ENCODE measurements at regions not wholly inside any gene's neighbourhood (a gene's known extent, or its start where the extent isn't known, plus 50 kb on each side); places are given as distances from the start of the nearest gene placed in this dataset.

- H3K27me3 ChIP-seq (replicated peaks; ENCODE audit: insufficient read depth, low read length), result no peaks in the 10 kb centered on the region
- no peak overlapping the region for H3K4me3 ChIP-seq (ENCODE audit: low read length)
- no peaks in the 10 kb centered on the region for H3K9me2 ChIP-seq (replicated peaks; ENCODE audit: insufficient read depth, low read length)
- H3F3A ChIP-seq (ENCODE audit: insufficient read depth, low read length), result no peaks in the 10 kb centered on the region
- H3K36me3 ChIP-seq (replicated peaks; ENCODE audit: insufficient read depth, low read length), result no peaks in the 10 kb centered on the region
- no peaks in the 10 kb centered on the region for H4K20me1 ChIP-seq (ENCODE audit: insufficient read depth, low read length)
- no peak overlapping the region for H2AFZ ChIP-seq (ENCODE audit: low read length)
- H3K9ac ChIP-seq (ENCODE audit: low read length), result no peak overlapping the region
- TF ChIP-seq EZH2 (optimal IDR thresholded peaks at IDR 0.05; ENCODE audit: low read depth, low read length), result no peak
- no peak for TF ChIP-seq CTCF (IDR thresholded peaks at IDR 0.05; ENCODE audit: low read length)
- TF ChIP-seq EZH2phosphoT487 (IDR thresholded peaks at IDR 0.05; ENCODE audit: low read length), result no peak
- H3K9me3 ChIP-seq (replicated peaks; ENCODE audit: insufficient read depth, low read length), result no peaks in the 10 kb centered on the region
- no peaks in the 10 kb centered on the region for H3K79me2 ChIP-seq (ENCODE audit: low read length)
- H3K4me2 ChIP-seq (ENCODE audit: low read depth, low read length), result no peak overlapping the region
- H3K27ac ChIP-seq (ENCODE audit: low read length), result no peak overlapping the region
- no peak for DNase-seq
- no peaks in the 10 kb centered on the region for H3K4me1 ChIP-seq (ENCODE audit: low read length)
Observed at GRCh38 chr22:47687346-47687655, 924.9 kb downstream of the TBC1D22A start.

DNA sequence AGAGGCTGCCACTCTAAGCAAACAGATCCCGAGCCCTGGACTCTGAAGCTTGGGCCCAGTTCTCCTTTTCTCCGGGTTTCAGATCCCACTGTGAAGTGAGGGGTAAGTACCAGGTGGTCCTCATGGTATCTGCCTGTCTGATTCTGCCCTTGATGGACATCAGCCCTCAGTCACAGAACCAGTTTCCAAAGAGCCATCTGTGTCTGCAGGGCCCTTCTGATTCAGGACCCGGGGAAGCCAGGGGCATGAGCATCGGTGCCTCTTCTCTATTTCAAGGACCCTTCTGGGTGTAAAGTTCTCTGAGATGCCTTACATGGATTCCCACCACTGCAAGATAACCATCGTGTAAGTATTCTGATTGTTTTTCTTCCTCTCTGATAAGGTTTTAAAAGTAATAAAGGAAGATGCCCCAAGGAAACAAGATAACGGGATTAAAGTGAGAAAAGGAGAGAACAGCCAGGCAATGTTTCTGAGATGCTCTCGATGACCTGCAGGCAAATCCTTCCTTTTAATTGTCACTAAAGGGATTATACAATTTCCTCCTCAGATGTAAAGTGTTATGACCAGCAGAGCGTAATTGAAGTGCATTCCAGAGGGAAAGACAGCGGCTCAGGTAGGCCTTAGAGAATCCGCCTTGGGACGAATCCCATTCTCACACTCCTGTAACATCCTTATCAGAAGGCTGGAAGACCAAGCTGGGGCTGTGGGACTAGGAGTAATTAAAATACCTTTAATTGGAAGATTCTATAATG is 924.3 kb downstream of the TBC1D22A start:
- no peaks in the 10 kb centered on the region for H3K79me2 ChIP-seq (ENCODE audit: low read length)
- H3K4me2 ChIP-seq (ENCODE audit: low read depth, low read length), result no peak overlapping the region
- H3K36me3 ChIP-seq (replicated peaks; ENCODE audit: insufficient read depth, low read length), result no peaks in the 10 kb centered on the region
- no peak overlapping the region for H2AFZ ChIP-seq (ENCODE audit: low read length)
- no peak overlapping the region for H3K9ac ChIP-seq (ENCODE audit: low read length)
- no peak overlapping the region for H3K4me3 ChIP-seq (ENCODE audit: low read length)
- no peaks in the 10 kb centered on the region for H3K27me3 ChIP-seq (replicated peaks; ENCODE audit: insufficient read depth, low read length)
- DNase-seq, result no peak
- no peaks in the 10 kb centered on the region for H3K9me3 ChIP-seq (replicated peaks; ENCODE audit: insufficient read depth, low read length)
- no peak overlapping the region for H3K27ac ChIP-seq (ENCODE audit: low read length)
- no peaks in the 10 kb centered on the region for H3F3A ChIP-seq (ENCODE audit: insufficient read depth, low read length)
- no peaks in the 10 kb centered on the region for H4K20me1 ChIP-seq (ENCODE audit: insufficient read depth, low read length)
- H3K4me1 ChIP-seq (ENCODE audit: low read length), result no peaks in the 10 kb centered on the region
- no peaks in the 10 kb centered on the region for H3K9me2 ChIP-seq (replicated peaks; ENCODE audit: insufficient read depth, low read length)
- no peak for TF ChIP-seq CTCF (IDR thresholded peaks at IDR 0.05; ENCODE audit: low read length)
- no peak for TF ChIP-seq EZH2phosphoT487 (IDR thresholded peaks at IDR 0.05; ENCODE audit: low read length)
- no peak for TF ChIP-seq EZH2 (optimal IDR thresholded peaks at IDR 0.05; ENCODE audit: low read depth, low read length)

- Histone ChIP-seq H3K9me3 (replicated peaks; ENCODE audit: insufficient read depth, low read length) (no peaks in the 10 kb centered on the region), H3F3A (ENCODE audit: insufficient read depth, low read length) (no peaks in the 10 kb centered on the region), H2AFZ (ENCODE audit: low read length) (no peak overlapping the region), H3K36me3 (replicated peaks; ENCODE audit: insufficient read depth, low read length) (no peaks in the 10 kb centered on the region), H3K79me2 (ENCODE audit: low read length) (no peaks in the 10 kb centered on the region), H3K9ac (ENCODE audit: low read length) (no peak overlapping the region), H3K4me3 (ENCODE audit: low read length) (no peak overlapping the region), H3K4me2 (ENCODE audit: low read depth, low read length) (no peak overlapping the region), H3K9me2 (replicated peaks; ENCODE audit: insufficient read depth, low read length) (no peaks in the 10 kb centered on the region), H3K27ac (ENCODE audit: low read length) (no peak overlapping the region), H3K27me3 (replicated peaks; ENCODE audit: insufficient read depth, low read length) (no peaks in the 10 kb centered on the region), H3K4me1 (ENCODE audit: low read length) (no peaks in the 10 kb centered on the region), H4K20me1 (ENCODE audit: insufficient read depth, low read length) (no peaks in the 10 kb centered on the region)
- no peak for DNase-seq
- TF ChIP-seq CTCF (IDR thresholded peaks at IDR 0.05; ENCODE audit: low read length), result no peak
Observed at GRCh38 chr22:47681411-47682165, 919.1 kb downstream of the TBC1D22A start.

Data from MM.1S (cell line).